HG03469 (cell line): ENCODE measurements at regions not wholly inside any gene's neighbourhood (a gene's known extent, or its start where the extent isn't known, plus 50 kb on each side); places are given as distances from the start of the nearest gene placed in this dataset.
A peak's percentile ranks its signal among the peaks of the same experiment; 100 is the strongest.
"Not testable (repeated sequence)": the region's sequence is repeated elsewhere in the genome, so short reads cannot be mapped to it uniquely, and the experiment has no call there.

Experiments used
- ATAC-seq: cut with Tn5 transposase; IDR thresholded peaks from one replicate; pipeline ENCODE4 v1.9.1; 2021; ENCODE audit warnings: mild to moderate bottlenecking, moderate library complexity, moderate number of reproducible peaks; ENCODE audit not compliant: unreplicated experiment

DNA sequence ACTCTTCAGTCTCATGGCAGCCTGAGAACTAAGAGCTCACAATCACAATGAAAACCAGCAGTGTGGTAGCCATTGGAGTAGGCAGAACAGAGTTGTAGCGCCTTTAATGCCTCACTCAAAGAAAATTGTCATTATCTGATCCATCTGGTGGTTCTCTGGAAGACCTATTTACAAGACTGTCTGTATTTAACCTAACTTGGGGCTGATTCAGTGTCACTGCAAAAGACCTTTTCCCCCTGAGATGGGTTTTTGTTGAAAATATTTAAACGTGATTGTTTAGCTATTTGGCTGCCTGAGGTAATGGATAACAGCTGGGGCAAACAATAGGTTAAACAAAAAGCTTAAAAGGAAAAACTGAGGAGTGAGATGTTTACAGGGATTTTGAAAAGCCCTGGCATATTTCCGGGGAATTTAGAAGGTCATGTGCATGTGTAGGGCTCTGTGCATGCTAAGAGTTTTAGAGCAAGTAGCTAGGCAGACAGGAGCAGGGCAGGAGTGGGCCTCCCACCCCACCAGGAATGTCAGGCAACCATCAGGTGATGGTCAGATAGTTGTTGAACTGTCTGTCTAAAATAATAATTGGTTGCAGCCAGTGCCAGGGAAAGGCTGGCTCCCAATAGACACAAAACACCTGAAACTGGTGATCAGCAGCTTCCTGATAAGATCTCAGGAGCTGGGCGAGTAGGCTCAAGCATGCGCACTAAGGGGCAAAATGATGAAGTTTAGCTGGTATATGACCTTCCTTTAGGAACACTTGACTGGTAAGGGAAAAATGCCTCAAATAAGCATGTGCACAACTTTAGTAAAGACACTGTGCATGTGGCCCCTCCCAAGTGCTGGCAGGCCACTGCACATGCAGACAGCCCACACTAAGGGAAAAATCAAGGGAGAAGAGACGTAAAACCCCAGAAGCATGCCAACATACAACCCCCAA is 70.8 kb upstream of the AKIRIN2 start:
- no peak for ATAC-seq

GRCh38 chr6:87767478-87767877 is 65.4 kb upstream of the AKIRIN2 start:
- no peak for ATAC-seq

DNA sequence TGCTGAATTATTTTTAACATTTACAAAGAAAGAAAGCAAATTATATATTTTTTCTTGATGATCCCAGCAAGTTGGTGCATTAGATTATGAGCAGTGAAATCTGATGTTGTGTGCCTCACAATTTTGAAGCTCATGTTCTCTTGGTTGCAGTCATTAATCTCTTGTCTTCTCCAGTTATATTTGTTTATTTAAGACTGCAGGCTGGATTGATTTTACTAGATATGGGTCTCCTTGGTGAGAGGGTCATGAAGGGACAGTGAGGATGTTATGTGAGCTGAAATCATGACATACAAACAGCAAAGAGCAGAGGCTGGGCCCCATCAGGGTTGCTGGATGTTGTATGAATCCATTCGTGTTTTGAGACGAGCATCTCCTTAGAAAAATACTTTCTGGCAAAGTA is 64.2 kb upstream of the AKIRIN2 start:
- no peak for ATAC-seq

DNA sequence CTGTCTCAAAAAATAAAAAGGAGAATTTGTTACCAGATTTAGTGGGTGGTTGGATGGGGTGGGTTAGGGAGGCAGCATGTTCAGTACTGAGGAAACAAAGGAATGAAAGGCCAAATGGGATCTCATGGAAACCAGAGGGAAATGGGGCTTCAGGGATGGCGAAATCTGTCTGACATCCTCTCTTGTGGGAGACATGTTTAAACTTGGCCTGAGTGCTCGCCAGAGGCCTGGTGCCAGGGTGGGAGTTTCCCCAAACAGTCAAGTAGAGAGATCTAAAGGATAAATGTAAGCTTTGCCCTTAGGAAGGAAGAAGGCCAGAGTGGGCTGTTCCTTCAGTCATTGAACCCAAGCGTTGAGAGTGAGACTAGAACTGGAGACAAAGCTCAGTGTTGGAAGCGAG is 61.9 kb upstream of the AKIRIN2 start:
- no peak for ATAC-seq

- ATAC-seq = no peak
These were observed 61.2 kb upstream of the AKIRIN2 start for GRCh38 chr6:87763276-87763675.

DNA sequence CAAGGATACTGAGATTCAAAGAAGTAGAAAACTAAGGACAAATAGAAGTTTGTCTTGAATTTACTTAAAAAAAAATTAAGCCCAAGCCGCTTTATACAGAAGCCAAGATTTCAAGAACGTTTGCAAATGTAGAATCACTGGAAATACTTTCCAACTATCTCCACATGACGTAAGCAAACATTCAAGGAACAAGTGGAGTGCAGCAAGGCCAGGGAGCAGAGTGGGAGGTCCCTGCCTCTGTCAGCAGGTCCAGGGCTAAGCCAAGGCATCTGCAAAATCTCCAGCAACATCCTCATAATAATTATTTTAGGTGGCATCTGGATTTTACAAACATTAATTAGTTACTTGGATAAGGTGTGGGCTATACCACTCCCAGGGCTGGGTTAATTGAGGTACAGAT is 60.1 kb upstream of the AKIRIN2 start:
- ATAC-seq = no peak

- ATAC-seq = no peak
These were observed 55.8 kb upstream of the AKIRIN2 start for GRCh38 chr6:87757792-87758191.

DNA sequence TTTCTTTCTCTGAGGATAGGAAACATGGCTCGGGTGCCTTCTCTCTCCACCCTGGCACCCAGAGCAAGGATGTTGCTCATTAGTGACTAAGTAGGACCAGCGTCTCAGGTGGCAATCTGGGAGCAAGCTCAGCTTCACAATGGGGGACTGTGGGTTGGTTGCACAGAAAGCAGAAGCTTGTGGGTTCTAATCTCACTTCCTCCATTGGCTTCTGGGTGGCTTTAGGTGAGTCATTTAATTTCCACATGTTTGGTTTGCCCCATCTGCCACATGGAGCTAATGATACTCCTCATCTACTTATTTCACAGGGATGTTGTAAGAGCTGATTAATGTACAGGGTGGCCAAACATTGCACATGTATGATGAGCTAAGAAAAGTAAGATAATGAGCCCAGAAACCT is 54.8 kb upstream of the AKIRIN2 start:
- peak; percentile 96 for ATAC-seq

GRCh38 chr6:87755708-87756671 is 54.0 kb upstream of the AKIRIN2 start:
- ATAC-seq = no peak

DNA sequence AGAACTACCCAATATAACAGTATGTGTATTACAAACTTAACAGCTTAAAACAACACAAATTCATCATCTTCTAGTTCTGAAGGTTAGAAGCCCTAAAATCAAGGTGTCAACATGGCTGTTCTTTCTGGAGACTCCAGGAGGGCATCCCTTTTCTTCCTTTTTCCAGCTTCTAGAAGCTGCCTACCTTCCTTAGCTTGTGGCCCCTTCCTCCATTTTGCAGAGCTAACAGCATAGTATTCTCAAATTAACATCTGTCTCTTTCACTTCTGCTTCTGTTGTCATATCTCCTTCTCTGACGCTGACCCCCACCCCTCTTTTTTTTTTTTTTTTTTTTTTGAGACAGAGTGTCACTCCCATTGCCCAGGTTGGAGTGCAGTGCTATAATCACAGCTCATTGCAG is 52.8 kb upstream of the AKIRIN2 start:
- no peak for ATAC-seq

- no peak for ATAC-seq
These were observed 51.2 kb upstream of the AKIRIN2 start for GRCh38 chr6:87753131-87753685.

DNA sequence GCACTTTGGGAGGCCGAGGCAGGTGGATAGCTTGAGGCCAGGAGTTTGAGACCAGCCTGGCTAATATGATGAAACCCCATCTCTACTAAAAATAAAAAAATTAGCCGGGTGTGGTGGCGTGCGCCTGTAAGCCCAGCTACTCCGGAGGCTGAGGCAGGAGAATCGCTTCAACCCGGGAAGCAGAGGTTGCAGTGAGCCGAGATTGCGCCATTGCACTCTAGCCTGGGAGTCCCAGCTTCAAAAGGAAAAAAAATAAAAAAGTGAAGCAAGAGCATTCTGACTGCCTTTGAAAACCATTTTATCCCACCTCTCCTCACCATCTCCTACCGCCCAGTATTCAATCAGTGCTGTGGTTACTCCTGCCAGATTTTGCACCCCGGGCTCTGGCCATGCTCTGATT is 50.5 kb upstream of the AKIRIN2 start:
- ATAC-seq = not testable (repeated sequence)
